NB4 (cell line): ENCODE measurements at regions not wholly inside any gene's neighbourhood (a gene's known extent, or its start where the extent isn't known, plus 50 kb on each side); places are given as distances from the start of the nearest gene placed in this dataset.

Experiments used
- POLR2A ChIP-seq: IDR thresholded peaks from 2 replicates; pipeline ENCODE4 v1.6.1; 2011; ENCODE audit warnings: mild to moderate bottlenecking; ENCODE audit not compliant: insufficient read length; ENCODE audit errors: extremely low read depth
- TF ChIP-seq, protein P1 (sequence below): IDR thresholded peaks from one replicate; pipeline ENCODE4 v1.5.1; 2012; ENCODE audit warnings: low read depth, low read length
- TF ChIP-seq, protein P2 (sequence below): IDR thresholded peaks from 2 replicates; pipeline ENCODE4 v1.6.1; 2011; ENCODE audit warnings: low read depth, low read length

DNA sequence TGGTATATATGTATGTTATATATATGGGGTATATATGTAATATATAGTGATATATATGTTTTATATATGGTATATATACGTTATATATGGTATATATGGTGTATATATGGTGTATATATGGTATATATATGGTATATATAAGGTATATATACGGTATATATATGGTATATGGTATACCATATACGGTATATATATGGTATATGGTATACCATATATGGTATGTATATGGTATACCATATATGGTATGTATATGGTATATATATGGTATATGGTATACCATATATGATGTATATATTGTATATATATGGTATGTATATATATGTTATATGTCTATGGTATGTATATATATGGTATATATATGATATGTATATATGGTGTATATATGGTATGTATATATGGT is 447.7 kb upstream of the USP24 start:
- TF ChIP-seq, protein P1, sequence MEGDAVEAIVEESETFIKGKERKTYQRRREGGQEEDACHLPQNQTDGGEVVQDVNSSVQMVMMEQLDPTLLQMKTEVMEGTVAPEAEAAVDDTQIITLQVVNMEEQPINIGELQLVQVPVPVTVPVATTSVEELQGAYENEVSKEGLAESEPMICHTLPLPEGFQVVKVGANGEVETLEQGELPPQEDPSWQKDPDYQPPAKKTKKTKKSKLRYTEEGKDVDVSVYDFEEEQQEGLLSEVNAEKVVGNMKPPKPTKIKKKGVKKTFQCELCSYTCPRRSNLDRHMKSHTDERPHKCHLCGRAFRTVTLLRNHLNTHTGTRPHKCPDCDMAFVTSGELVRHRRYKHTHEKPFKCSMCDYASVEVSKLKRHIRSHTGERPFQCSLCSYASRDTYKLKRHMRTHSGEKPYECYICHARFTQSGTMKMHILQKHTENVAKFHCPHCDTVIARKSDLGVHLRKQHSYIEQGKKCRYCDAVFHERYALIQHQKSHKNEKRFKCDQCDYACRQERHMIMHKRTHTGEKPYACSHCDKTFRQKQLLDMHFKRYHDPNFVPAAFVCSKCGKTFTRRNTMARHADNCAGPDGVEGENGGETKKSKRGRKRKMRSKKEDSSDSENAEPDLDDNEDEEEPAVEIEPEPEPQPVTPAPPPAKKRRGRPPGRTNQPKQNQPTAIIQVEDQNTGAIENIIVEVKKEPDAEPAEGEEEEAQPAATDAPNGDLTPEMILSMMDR = no peak
- no peak for TF ChIP-seq POLR2A
- TF ChIP-seq, protein P2, sequence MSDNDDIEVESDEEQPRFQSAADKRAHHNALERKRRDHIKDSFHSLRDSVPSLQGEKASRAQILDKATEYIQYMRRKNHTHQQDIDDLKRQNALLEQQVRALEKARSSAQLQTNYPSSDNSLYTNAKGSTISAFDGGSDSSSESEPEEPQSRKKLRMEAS = no peak
